C1 segment of cervical spinal cord (tissue), 14 donors: ENCODE measurements at regions not wholly inside any gene's neighbourhood (a gene's known extent, or its start where the extent isn't known, plus 50 kb on each side); places are given as distances from the start of the nearest gene placed in this dataset.
"Not testable (repeated sequence)": the region's sequence is repeated elsewhere in the genome, so short reads cannot be mapped to it uniquely, and the experiment has no call there.

Experiments
- DNase-seq, 14 donors: peaks; one replicate each; lab custom pipeline; 2025; lab: John Stamatoyannopoulos, UW

GRCh38 chr4:91997045-91997444, 306.7 kb upstream of the GRID2 start:
- no peak for DNase-seq

DNA sequence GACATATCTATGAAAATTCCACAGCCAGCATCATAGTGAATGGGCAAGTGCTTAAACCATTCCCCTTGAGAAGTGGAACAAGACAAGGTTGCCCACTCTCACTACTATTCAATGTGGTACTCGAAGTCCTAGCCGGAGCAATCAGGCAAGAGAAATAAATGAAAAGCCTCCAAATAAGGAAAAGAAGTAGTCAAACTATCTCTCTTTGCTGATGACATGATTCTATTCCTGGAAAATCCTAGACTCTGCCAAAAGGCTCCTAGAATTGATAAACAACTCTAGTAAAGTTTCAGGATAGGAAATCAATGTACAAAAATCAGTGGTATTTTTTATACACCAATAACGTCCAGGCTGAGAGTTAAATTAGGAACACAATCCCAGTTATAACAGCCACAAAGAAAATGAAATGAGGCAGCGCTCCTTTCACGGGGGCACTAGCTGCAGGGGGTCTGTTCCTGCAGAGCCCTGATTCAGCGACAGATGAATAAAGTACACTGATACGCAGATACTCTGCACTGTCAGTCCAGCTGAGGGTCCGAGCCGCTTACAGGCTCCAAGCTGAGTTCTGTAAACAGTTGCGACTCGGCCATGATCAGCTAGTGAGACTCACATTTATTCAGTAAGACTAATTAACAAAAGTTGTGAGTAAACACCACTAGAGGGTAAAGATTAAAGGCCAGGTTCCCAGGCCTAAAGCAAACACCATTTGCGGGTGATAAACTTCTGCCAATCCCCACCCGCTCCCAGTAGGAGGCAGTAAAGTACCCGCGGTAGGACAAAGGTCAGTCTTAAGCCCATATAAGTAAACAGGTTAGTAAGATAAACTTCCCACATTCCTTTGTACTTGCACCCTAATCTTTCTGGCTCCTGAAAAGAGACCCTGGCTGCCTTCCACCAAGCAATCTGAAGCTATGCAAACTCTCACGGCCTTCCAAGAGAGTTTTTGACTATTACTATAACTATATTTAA, 290.6 kb upstream of the GRID2 start:
- no peak for DNase-seq

DNA sequence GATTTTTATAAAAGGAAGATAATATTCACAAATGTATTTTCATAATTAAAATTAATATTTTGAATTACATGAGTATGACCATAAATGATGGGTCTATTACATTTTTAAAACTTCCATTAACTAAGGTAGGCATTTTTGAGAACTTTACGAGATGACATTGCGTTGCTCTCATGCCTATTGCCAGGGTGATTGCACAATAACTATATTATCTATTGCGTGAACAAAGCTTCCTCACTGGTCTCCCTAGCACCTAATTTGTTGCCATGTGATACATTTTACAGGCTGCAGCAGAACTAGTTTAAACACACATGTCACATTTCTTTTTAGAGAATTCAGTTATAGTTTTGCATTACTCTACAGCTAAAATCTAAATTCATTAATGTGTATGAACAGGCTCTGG, 289.7 kb upstream of the GRID2 start:
- no peak for DNase-seq

DNA sequence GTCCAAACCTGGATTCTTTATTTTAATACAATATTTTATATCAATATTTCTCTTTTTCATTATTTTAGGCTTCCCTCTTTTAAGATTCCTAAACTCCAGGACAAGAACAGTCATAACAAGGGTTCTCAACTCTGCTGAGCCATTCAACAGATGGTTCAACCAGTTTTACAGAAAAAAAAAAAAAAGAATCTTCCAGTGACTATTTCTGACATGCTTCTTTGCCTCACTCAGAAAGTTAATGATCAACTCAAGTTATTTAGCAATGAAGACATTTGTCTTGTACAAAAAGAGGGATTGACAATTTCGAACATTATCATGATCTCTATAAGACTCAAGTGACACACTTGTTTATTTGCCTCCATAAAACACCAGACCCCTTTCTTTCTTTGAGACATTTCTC, 282.6 kb upstream of the GRID2 start:
- DNase-seq: no peak

- no peak for DNase-seq
These were observed 282.0 kb upstream of the GRID2 start for GRCh38 chr4:92021788-92022187.

DNA sequence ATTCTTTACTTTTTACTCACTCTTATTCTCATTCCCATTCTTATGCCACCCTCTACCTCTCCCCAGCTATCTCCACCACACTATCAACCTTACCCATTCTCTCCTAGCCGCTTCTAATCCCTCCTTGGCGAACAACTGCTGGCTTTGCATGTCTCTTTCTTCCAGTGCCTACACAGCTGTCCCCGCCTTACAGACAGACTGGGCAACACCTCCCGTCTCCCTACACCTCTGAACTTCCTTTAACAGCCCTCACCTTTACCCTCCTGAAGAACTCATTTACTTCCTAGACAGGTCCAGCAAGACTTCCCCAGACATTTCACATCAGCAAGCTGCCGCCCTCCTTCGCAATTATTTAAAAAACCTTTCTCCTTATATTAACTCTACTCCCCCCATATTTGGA, 274.9 kb upstream of the GRID2 start:
- not testable (repeated sequence) for DNase-seq

- no peak for DNase-seq
These were observed 271.9 kb upstream of the GRID2 start for GRCh38 chr4:92031825-92032224.

DNA sequence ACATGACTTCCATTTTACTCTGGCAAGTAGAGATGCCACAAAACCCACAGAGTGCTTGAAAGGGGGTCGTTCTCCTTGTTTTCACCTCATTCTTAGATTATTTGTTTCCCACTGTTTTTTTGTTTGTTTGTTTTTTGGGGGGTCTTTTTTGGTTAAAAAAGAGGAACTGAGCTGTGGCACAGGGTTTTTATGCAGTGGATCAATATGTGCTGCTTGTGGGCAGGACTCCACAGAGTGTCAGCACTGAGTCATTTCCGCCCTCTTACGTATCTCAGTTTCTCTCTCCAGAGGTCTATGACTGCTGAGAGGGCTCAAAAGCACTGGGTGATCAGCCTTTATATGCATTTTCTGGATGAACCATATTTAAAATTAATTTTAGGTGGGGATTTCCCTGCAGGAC, 268.1 kb upstream of the GRID2 start:
- no peak for DNase-seq

GRCh38 chr4:92045718-92046117, 258.0 kb upstream of the GRID2 start:
- DNase-seq: no peak

DNA sequence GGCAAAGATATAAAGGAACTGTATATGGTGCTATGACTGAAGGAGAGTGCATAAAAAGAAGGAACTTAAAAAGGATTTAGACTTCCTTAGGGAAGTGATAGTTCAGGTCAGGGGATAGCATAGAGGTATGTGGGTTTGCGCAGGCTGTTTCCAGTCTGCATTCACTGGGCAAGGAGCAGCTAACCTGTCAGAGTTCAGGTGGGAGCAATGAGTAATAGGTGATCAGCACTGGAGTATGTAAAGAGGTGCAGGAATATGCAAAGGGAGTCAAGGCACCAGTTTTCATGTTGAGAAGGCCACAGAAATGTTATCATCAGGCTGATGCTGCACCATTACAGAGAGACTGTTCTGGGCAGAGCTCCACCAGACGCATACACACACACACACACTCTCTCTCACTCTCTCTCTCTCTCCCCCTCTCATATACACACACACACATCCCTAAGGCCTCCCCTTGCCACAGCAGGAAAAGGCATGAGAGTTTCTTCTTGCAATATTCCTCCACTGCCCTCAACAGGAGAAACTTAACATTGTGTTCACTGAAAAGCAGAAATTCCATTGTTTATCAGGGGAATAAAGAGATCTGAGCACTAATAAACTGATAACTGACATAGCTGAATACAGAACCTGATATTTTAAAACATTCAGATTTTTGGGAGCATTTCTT, 256.4 kb upstream of the GRID2 start:
- no peak for DNase-seq

DNA sequence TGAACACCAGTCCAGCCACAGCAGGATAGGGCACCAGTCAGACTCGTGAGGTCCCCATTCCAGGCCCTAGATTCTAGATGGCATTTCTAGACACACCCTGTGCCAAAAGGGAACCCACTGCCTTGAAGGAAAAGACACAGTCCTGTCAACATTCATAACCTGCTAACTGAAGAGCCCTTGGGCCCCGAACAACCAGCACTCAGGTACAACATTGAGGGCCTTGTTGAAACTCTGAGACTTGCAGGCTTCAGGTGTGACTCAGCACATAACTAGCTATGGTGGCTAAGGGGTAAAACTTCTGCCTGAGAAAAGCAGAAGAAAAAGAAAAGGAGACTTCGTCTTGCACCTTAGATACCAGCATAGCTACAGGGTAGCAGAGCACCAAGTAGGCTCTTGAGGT, 252.9 kb upstream of the GRID2 start:
- DNase-seq: no peak

DNA sequence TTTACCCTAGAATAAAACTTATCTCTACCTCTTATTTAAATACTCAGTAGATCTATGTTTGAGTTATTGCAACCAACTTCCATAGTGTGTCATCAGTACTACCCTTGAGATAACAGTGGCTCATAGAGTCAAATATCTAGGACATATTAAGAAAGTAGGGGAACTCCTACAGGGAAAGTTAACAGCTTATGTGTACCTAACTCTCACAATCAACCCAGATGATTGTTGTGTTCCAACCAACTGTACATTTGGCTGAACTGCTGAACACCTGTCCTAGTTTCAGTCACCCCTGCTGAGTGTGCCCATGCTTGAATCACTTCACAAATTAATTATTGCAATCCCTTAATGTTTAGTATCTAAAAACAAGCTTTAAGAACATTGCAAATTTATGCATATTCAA, 244.2 kb upstream of the GRID2 start:
- no peak for DNase-seq

GRCh38 chr4:92060333-92060732, 243.4 kb upstream of the GRID2 start:
- DNase-seq: no peak

DNA sequence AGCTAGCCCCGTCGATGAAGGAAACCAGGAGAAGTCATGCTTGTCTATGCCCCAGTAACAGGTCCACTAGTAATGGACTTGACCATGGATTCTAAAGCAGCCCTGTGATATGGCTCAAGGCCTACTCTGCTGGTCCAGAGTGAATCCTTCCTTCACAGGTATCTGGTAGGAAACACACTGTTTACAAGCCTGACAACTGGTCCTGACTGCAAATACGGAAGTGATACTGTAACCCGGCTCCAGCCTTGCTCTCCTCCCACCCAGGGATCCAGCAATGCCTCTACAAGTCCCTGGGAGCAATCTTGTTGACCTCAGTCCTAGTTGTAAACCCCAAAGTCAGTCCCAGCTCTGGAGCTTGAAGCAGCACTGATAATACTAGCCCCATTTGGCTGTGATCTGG, 239.2 kb upstream of the GRID2 start:
- DNase-seq: no peak

- DNase-seq: no peak
These were observed 237.3 kb upstream of the GRID2 start for GRCh38 chr4:92066485-92066884.

DNA sequence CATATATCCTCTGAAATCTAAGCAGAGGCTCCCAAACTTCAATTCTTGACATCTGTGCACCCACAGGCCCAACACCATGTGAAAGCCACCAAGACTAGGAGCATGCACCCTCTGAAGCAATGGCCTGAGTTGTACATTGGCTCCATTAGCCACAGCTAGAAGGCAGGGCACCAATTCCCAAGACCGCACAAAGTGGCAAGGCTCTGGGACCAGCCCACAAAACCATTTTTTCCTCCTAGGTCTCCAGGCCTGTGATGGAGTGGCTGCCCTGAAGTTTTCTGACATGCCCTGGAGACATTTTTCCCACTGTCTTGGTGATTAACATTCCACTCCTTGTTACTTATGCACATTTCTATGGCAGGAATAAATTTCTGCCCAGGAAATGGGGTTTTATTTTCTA, 232.2 kb upstream of the GRID2 start:
- no peak for DNase-seq

- DNase-seq: no peak
These were observed 228.9 kb upstream of the GRID2 start for GRCh38 chr4:92074839-92075238.

DNA sequence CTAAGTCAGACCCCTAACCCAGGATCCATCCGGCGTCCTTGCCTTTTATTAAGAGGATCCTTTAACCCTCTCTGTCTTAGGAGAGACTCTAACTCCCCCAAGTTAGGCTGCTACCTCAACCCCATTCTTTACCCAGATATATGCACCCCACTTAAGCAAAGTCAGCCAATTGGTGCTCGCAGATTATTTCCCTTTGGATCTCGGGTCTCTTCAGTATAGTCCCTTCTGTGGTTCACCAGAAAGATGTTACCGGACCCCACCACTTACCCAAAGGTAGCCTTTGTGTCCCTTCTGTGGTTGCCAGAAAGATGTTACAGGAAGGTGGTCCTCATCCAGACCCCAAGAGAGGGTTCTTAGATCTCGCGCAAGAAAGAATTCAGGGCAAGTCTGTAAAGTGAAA, 212.9 kb upstream of the GRID2 start:
- DNase-seq: no peak

DNA sequence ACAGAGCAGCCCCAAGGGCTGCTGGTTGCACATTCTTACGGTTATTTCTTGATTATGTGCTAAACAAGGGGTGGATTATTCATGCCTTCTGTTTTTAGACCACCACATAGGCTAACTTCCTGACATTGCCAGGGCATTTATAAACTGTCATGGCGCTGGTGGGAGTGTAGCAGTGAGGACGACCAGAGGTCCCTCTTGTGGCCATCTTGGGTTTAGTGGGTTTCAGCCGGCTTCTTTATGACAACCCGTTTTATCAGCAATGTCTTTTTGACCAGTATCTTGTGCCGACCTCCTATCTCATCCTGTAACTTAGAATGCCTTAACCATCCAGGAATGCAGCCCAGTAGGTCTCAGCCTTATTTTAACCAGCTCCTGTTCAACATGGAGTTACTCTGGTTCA, 212.4 kb upstream of the GRID2 start:
- no peak for DNase-seq

DNA sequence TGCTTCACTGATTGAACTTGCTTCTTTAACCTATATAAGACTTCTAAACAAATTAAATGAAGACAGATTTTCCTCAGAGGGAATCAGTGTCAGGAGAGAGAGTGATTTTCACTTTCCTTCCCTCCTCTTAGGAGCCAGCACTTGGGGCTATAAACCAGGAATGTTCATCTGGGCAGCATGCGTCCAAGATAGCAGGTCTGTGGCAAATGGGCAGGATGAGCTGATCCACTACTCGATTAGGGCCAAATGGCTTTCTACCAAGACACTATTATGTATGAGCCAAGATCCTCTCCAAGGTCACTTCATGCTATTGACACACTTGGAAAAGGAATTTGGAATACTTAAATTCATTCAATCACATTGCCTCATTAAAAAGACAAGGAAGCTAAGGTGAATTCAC, 203.9 kb upstream of the GRID2 start:
- DNase-seq: no peak

- no peak for DNase-seq
These were observed 202.8 kb upstream of the GRID2 start for GRCh38 chr4:92100975-92101374.

DNA sequence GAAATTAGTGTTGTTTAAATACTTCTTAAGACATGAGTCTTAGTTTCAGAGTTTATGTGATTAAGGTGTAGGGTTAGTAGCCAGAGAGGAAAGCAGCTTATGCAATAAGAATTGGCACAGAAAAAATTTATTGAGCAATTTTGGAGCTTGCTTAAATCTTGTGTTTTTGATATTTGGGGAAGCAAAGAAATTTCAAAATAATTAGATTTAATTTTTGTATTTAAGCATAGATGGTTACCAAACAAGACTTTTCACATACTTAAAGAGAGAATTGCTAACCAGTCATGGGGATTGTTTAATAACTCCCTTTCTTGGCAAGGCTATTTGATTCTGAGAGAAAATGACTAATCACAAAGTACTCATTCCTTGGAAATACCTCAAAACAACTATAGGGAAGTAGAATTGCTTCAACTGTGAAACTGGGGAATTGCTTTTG, 202.0 kb upstream of the GRID2 start:
- DNase-seq: no peak

DNA sequence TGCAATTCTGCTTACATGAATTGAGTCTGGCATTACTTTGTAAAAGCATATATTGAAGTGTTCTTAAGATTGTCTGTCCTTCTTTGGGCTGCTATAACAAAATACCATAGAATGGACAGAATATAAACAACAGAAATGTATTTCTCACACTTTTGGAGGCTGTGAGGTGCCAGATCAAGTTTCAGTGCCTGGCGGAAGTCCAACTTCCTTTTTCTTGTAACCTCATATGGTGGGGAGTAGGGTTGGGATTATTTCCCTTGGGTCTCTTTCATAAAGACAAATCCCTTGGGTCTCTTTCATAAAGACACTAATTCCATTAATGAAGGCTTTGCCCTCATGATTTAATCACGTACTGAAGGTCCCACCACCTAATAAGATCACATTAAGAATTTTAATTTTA, 199.3 kb upstream of the GRID2 start:
- no peak for DNase-seq
